ENCODE measurements at regions not wholly inside any gene's neighbourhood (a gene's known extent, or its start where the extent isn't known, plus 50 kb on each side); places are given as distances from the start of the nearest gene placed in this dataset.

- DNase-seq (ENCODE audit: low read depth) = no peak
Measured at GRCh38 chr3:30263238-30263924, 343.0 kb upstream of the TGFBR2 start.

- DNase-seq (ENCODE audit: low read depth) = no peak
Measured at GRCh38 chr3:30263925-30264313, 342.5 kb upstream of the TGFBR2 start.

GRCh38 chr3:30266524-30266923 is 339.9 kb upstream of the TGFBR2 start:
- DNase-seq (ENCODE audit: low read depth) = no peak

- no peak for DNase-seq (ENCODE audit: low read depth)
Measured at GRCh38 chr3:30268288-30268687, 338.1 kb upstream of the TGFBR2 start.

- DNase-seq (ENCODE audit: low read depth) = no peak
Measured at GRCh38 chr3:30269751-30270445, 336.5 kb upstream of the TGFBR2 start.

GRCh38 chr3:30271781-30272180 is 334.6 kb upstream of the TGFBR2 start:
- no peak for DNase-seq (ENCODE audit: low read depth)

GRCh38 chr3:30273304-30274072 is 332.9 kb upstream of the TGFBR2 start:
- DNase-seq (ENCODE audit: low read depth) = peak; percentile 56

GRCh38 chr3:30277494-30277893 is 328.9 kb upstream of the TGFBR2 start:
- DNase-seq (ENCODE audit: low read depth) = no peak

GRCh38 chr3:30281526-30281925 is 324.9 kb upstream of the TGFBR2 start:
- no peak for DNase-seq (ENCODE audit: low read depth)

- DNase-seq (ENCODE audit: low read depth) = peak; percentile 94
Measured at GRCh38 chr3:30282154-30282696, 324.2 kb upstream of the TGFBR2 start.

GRCh38 chr3:30285188-30286006 is 321.0 kb upstream of the TGFBR2 start:
- peak; percentile 29 for DNase-seq (ENCODE audit: low read depth)

GRCh38 chr3:30286007-30286669 is 320.3 kb upstream of the TGFBR2 start:
- DNase-seq (ENCODE audit: low read depth) = peak; percentile 88

- peak; percentile 37 for DNase-seq (ENCODE audit: low read depth)
Measured at GRCh38 chr3:30286811-30287210, 319.6 kb upstream of the TGFBR2 start.

- no peak for DNase-seq (ENCODE audit: low read depth)
Measured at GRCh38 chr3:30288830-30289229, 317.6 kb upstream of the TGFBR2 start.

GRCh38 chr3:30289324-30289723 is 317.1 kb upstream of the TGFBR2 start:
- DNase-seq (ENCODE audit: low read depth) = no peak

GRCh38 chr3:30289766-30290165 is 316.6 kb upstream of the TGFBR2 start:
- DNase-seq (ENCODE audit: low read depth) = no peak

GRCh38 chr3:30290479-30290878 is 315.9 kb upstream of the TGFBR2 start:
- no peak for DNase-seq (ENCODE audit: low read depth)

GRCh38 chr3:30292192-30292893 is 314.1 kb upstream of the TGFBR2 start:
- peak; percentile 50 for DNase-seq (ENCODE audit: low read depth)

GRCh38 chr3:30293621-30294240 is 312.7 kb upstream of the TGFBR2 start:
- no peak for DNase-seq (ENCODE audit: low read depth)

- DNase-seq (ENCODE audit: low read depth) = peak; percentile 49
Measured at GRCh38 chr3:30294241-30294667, 312.1 kb upstream of the TGFBR2 start.
